ENCODE measurements at regions not wholly inside any gene's neighbourhood (a gene's known extent, or its start where the extent isn't known, plus 50 kb on each side); places are given as distances from the start of the nearest gene placed in this dataset.

- no peak for TF ChIP-seq BHLHE40 (IDR thresholded peaks at IDR 0.05; ENCODE audit: borderline replicate concordance)
- no peak for TF ChIP-seq FOXA1 (IDR thresholded peaks at IDR 0.05)
- TF ChIP-seq SP1 (IDR thresholded peaks at IDR 0.05), result no peak
- no peak for TF ChIP-seq FOXM1 (IDR thresholded peaks at IDR 0.05; ENCODE audit: borderline replicate concordance)
- TF ChIP-seq NFRKB (IDR thresholded peaks at IDR 0.05), result no peak
- no peak for TF ChIP-seq ARNT (IDR thresholded peaks at IDR 0.05)
- no peak for TF ChIP-seq L3MBTL2 (conservative IDR thresholded peaks at IDR 0.05)
- no peak for TF ChIP-seq TARDBP (IDR thresholded peaks at IDR 0.05)
- no peak for TF ChIP-seq LEF1 (IDR thresholded peaks at IDR 0.05; ENCODE audit: borderline replicate concordance)
- TF ChIP-seq ELF4 (IDR thresholded peaks at IDR 0.05), result no peak
- no peak for TF ChIP-seq CTBP1 (IDR thresholded peaks at IDR 0.05; ENCODE audit: borderline replicate concordance)
Measured at GRCh38 chr5:173474881-173475287, 141.6 kb downstream of the BOD1 start.

Measured in HEK293T (cell line).